ENCODE measurements at regions not wholly inside any gene's neighbourhood (a gene's known extent, or its start where the extent isn't known, plus 50 kb on each side); places are given as distances from the start of the nearest gene placed in this dataset.

GRCh38 chr1:219340796-219341195 lies 167.1 kb downstream of the LYPLAL1 start:
- Histone ChIP-seq H3K36me3 (replicated peaks in 1 of 2) (no peaks in the 10 kb centered on the region), H3K4me1 (replicated peaks in 1 of 2) (no peaks in the 10 kb centered on the region), H3K4me3 (no peak overlapping the region), H3K9me3 (replicated peaks in 1 of 3) (no peaks in the 10 kb centered on the region), H3K27me3 (no peaks in the 10 kb centered on the region), H3K27ac (no peak overlapping the region)
- intact Hi-C loops (cut with DNase I) = no loop called here
- TF ChIP-seq CTCF (IDR thresholded peaks at IDR 0.05) = no peak
- WGBS, 4 donors = 56 to 73% (median 66%) methylated on average over 1 of the region's 1 CpG
- DNase-seq = no peak

- no peak overlapping the region for H3K4me3 ChIP-seq
- intact Hi-C loops (cut with DNase I) = no loop called here
- no peaks in the 10 kb centered on the region for H3K36me3 ChIP-seq (replicated peaks in 1 of 2)
- no peaks in the 10 kb centered on the region for H3K9me3 ChIP-seq (replicated peaks in 1 of 3)
- no peak for TF ChIP-seq CTCF (IDR thresholded peaks at IDR 0.05)
- TF ChIP-seq POLR2A (IDR thresholded peaks at IDR 0.05) = no peak
- H3K27me3 ChIP-seq = no peaks in the 10 kb centered on the region
- no peaks in the 10 kb centered on the region for H3K4me1 ChIP-seq (replicated peaks in 1 of 2)
- 23 to 34% (median 25%) methylated on average over 1 of the region's 1 CpG for WGBS, 4 donors
- no peak overlapping the region for H3K27ac ChIP-seq
- DNase-seq = no peak
Observed at GRCh38 chr1:219339466-219339865, 165.8 kb downstream of the LYPLAL1 start.

- intact Hi-C loops (cut with DNase I) = no loop called here
Observed at GRCh38 chr1:219337588-219337987, 163.9 kb downstream of the LYPLAL1 start.

GRCh38 chr1:219333626-219334025 lies 159.9 kb downstream of the LYPLAL1 start:
- no peaks in the 10 kb centered on the region for H3K9me3 ChIP-seq (replicated peaks in 1 of 3)
- H3K27ac ChIP-seq = no peak overlapping the region
- no peaks in the 10 kb centered on the region for H3K36me3 ChIP-seq (replicated peaks in 1 of 2)
- 84 to 96% (median 92%) methylated on average over 1 of the region's 1 CpG for WGBS, 4 donors
- H3K4me3 ChIP-seq = no peak overlapping the region
- TF ChIP-seq POLR2A (IDR thresholded peaks at IDR 0.05) (no peak), CTCF (IDR thresholded peaks at IDR 0.05) (no peak)
- intact Hi-C loops (cut with DNase I) = no loop called here
- H3K27me3 ChIP-seq = no peaks in the 10 kb centered on the region
- H3K4me1 ChIP-seq (replicated peaks in 1 of 2) = peaks cover 0 to 4% of the 10 kb centered on the region in 2 donors
- no peak for DNase-seq

More at GRCh38 chr1:219337588-219337987, 163.9 kb downstream of the LYPLAL1 start:
- H3K4me1 ChIP-seq (replicated peaks in 1 of 2) = no peaks in the 10 kb centered on the region
- WGBS, 4 donors = 80 to 100% (median 93%) methylated on average over 1 of the region's 1 CpG
- no peak overlapping the region for H3K4me3 ChIP-seq
- H3K36me3 ChIP-seq (replicated peaks in 1 of 2) = no peaks in the 10 kb centered on the region
- no peaks in the 10 kb centered on the region for H3K27me3 ChIP-seq
- TF ChIP-seq CTCF (IDR thresholded peaks at IDR 0.05) = no peak
- TF ChIP-seq POLR2A (IDR thresholded peaks at IDR 0.05) = no peak
- no peak overlapping the region for H3K27ac ChIP-seq
- no peak for DNase-seq
- no peaks in the 10 kb centered on the region for H3K9me3 ChIP-seq (replicated peaks in 1 of 3)

Measured in adrenal gland (tissue), 9 donors.